ENCODE measurements at regions not wholly inside any gene's neighbourhood (a gene's known extent, or its start where the extent isn't known, plus 50 kb on each side); places are given as distances from the start of the nearest gene placed in this dataset.

DNA sequence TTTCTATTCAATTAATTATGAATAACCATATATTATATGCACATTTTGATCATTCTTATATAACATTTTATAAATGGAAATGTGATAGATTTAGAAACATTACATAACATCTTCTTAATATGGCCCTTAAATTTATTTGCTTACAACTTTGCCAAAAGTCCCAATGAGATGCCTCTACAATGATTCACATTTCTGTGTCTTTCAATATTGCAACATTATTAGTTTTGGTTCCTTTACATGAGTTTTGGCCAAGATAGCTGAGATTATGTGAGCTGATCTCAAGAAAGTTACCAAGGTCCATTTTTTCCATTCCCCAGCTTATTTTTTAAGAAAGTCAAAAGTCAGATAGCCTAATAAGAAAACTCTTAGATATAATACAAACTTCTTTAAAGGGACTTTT is 361.2 kb downstream of the PCDH7 start:
- TF ChIP-seq, protein P1, sequence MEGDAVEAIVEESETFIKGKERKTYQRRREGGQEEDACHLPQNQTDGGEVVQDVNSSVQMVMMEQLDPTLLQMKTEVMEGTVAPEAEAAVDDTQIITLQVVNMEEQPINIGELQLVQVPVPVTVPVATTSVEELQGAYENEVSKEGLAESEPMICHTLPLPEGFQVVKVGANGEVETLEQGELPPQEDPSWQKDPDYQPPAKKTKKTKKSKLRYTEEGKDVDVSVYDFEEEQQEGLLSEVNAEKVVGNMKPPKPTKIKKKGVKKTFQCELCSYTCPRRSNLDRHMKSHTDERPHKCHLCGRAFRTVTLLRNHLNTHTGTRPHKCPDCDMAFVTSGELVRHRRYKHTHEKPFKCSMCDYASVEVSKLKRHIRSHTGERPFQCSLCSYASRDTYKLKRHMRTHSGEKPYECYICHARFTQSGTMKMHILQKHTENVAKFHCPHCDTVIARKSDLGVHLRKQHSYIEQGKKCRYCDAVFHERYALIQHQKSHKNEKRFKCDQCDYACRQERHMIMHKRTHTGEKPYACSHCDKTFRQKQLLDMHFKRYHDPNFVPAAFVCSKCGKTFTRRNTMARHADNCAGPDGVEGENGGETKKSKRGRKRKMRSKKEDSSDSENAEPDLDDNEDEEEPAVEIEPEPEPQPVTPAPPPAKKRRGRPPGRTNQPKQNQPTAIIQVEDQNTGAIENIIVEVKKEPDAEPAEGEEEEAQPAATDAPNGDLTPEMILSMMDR (IDR thresholded peaks at IDR 0.05 in 2 of 3, conservative IDR thresholded peaks at IDR 0.05 in 1 of 3; ENCODE audit: borderline replicate concordance in 1 of 3, insufficient read depth in 1 of 3, low read depth in 2 of 3, low read length in 2 of 3): no peak
- no peak for TF ChIP-seq CEBPB (IDR thresholded peaks at IDR 0.05; ENCODE audit: low read depth)
- no peak for TF ChIP-seq POLR2A (IDR thresholded peaks at IDR 0.05; ENCODE audit: borderline replicate concordance, extremely low read depth, insufficient read depth, insufficient read length)
- TF ChIP-seq, protein P2, sequence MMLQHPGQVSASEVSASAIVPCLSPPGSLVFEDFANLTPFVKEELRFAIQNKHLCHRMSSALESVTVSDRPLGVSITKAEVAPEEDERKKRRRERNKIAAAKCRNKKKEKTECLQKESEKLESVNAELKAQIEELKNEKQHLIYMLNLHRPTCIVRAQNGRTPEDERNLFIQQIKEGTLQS (IDR thresholded peaks at IDR 0.05): no peak

All from HCT116 (cell line).